AG09319 (cell line): ENCODE measurements at regions not wholly inside any gene's neighbourhood (a gene's known extent, or its start where the extent isn't known, plus 50 kb on each side); places are given as distances from the start of the nearest gene placed in this dataset.
"Not testable (repeated sequence)": the region's sequence is repeated elsewhere in the genome, so short reads cannot be mapped to it uniquely, and the experiment has no call there.

Experiments
- DNase-seq: peaks from one replicate; pipeline ENCODE4 v3.0.0-alpha.2; 2010; ENCODE audit warnings: low read depth; ENCODE audit errors: extremely low read depth
- TF ChIP-seq, protein P1 (sequence below): IDR thresholded peaks from 2 replicates; pipeline ENCODE4 v1.5.1; 2011; ENCODE audit warnings: low read depth, mild to moderate bottlenecking, inconsistent platforms, low read length, moderate library complexity

DNA sequence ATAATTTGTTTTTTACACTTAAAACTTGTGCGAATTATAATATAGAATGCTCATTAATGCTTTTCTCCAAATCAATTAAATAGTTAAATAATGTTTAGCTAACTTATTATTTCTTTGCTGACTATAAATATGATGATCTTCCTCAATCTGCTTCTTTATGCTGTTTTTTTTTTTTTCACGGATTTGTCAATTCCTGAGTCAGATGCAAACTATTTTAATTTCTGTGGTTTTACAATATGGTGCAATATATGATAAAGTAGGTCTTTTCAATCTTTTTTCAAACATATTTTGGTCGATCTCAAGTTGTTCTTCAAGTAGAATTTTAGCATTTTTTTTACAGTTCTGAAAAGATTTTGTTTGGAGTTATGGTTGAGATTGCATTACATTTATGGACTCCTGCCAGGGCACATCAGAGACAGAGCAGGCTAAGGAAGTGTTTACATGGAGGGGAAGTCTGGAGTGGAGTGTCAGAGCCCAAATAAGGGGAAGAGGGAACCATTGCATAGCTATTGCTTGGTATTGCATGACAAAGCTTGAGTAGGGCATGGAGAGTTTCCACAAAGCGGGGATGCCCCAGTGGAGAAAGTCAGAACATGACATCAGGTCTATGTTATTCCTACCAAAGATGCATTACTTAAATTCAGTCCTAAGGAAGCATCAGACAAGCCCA, 204.4 kb downstream of the OTUD1 start:
- peak; percentile 79 for DNase-seq

DNA sequence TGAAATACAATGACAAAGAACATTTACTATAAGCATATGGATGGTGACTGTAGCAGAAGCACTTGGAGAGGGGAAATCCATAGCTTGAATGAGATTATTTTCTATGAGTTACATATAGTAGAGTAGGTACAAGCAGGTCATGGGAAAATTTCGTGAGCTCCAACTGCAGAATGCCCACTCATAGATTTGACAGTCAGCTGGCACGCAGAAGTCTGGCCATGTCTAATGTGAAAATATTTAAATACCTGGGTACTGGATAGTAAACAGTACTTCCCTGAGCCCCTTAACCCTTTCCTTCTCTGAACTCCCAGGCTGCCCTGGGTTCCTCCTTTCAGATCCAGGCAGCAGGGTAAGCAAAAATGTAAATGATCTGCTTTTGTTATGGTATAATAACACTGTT, 209.7 kb downstream of the OTUD1 start:
- TF ChIP-seq, protein P1, sequence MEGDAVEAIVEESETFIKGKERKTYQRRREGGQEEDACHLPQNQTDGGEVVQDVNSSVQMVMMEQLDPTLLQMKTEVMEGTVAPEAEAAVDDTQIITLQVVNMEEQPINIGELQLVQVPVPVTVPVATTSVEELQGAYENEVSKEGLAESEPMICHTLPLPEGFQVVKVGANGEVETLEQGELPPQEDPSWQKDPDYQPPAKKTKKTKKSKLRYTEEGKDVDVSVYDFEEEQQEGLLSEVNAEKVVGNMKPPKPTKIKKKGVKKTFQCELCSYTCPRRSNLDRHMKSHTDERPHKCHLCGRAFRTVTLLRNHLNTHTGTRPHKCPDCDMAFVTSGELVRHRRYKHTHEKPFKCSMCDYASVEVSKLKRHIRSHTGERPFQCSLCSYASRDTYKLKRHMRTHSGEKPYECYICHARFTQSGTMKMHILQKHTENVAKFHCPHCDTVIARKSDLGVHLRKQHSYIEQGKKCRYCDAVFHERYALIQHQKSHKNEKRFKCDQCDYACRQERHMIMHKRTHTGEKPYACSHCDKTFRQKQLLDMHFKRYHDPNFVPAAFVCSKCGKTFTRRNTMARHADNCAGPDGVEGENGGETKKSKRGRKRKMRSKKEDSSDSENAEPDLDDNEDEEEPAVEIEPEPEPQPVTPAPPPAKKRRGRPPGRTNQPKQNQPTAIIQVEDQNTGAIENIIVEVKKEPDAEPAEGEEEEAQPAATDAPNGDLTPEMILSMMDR = no peak
- no peak for DNase-seq

More for the DNA sequence above, 204.4 kb downstream of the OTUD1 start:
- TF ChIP-seq, protein P1 = no peak

DNA sequence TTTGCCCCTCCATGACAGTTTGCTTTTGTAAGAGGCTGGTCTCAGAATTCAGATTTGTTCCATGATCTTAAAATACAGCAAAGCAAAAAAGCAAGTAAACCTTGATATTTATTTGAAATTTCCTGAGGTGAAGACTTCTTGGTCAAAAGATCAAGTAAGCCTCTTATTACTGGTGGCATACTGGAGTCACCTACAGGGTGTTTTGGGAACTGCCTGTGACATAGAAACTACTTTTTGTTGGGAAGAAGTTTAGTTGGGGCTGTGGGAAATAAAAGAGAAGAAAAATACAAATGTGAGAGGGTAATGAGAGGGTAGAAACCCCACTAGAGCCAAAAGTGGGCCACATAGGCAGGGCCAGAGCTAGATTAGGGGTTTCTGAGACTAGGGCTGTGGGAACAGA, 217.9 kb downstream of the OTUD1 start:
- TF ChIP-seq, protein P1 = peak; percentile 88
- no peak for DNase-seq

DNA sequence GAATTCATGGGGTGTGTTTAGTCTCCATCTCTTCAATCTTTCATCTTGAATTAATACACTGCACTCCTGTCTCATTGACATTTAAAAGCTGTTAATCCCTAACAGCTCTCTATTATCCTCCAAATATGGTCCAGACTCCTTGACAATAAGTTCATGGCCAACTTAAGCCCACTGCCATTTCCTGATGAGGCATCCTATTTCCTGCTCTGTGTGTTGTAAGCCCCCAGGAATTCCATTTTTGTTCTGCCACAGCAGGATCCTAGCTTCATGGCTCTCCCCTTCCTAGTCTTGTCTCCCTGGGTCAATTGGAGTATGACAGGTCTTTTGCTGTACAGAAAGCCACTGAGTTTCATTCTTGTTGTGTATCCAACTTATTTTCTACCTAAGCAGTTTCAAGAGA, 218.8 kb downstream of the OTUD1 start:
- TF ChIP-seq, protein P1 = no peak
- no peak for DNase-seq

DNA sequence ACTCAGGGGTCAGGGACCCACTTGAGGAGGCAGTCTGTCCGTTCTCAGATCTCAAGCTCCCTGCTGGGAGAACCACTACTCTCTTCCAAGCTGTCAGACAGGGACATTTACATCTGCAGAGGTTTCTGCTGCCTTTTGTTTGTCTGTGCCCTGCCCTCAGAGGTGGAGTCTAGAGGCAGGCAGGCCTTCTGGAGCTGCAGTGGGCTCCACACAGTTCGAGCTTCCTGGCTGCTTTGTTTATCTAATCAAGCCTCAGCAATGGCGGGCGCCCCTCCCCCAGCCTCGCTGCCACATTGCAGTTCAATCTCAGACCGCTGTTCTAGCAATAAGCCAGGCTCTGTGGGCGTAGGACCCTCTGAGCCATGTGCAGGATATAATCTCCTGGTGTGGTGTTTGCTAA, 233.0 kb downstream of the OTUD1 start:
- not testable (repeated sequence) for DNase-seq

DNA sequence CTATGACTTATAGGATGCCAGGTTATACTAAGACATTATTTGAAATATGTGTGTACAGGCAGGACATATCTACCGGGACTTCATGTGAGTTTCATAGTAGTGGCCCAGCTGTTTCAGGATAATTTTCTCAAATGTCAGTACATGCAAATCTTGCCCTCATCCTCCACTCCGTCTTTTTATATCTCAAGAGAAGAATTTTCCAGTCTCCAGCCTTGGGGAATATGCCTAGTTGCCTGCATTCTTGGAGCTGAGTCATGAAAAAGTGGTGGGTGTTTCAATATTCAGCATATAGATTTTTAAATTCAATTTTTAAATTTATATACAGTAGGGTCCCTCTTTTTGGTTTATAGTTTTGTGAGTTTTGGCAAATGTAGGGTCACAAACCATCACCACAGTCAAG, 236.7 kb downstream of the OTUD1 start:
- DNase-seq = no peak
- TF ChIP-seq, protein P1 = no peak

DNA sequence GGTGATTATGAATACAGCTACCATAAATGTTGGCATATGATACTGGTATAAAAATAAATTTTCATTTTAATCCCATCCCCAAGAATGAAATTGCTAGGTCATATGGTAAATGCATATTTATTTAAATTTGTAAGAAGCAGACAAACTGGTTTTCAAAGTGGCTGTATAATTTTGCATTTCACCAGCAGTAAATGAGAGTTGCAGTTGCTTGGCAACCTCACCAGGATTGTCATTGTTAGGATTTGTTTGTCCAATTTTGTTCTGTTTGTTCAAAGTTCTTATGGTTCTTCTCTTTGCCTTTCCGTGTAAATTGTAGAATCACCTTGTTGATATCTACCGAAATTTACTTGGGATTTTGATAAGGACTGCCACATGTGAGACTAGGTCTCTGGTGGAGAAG, 237.4 kb downstream of the OTUD1 start:
- no peak for DNase-seq
- TF ChIP-seq, protein P1 = no peak

DNA sequence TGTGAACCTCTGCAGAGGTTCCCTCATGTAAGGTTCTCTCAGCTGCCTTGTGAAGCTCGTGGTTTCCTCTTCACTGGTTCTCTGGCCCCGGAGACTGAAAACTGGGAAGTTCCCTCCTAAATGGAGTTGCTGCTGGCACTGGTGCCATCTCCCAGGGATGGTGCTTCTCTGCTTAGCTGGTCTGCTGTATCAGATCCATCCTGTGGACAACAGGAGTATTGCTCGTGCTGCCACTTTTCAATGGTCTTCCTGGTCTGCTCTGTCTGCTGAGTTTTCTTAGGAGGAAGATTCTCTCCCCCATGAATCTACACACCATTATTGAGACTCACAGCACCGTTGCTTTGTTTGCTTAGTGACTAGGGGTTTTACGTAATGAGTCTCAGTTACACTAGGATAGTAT, 247.8 kb downstream of the OTUD1 start:
- TF ChIP-seq, protein P1 = no peak; the same call in 1 of the 2 replicates
- no peak for DNase-seq
